HS-5 (cell line): ENCODE measurements at regions not wholly inside any gene's neighbourhood (a gene's known extent, or its start where the extent isn't known, plus 50 kb on each side); places are given as distances from the start of the nearest gene placed in this dataset.

Experiments used
- DNase-seq: peaks from one replicate; pipeline ENCODE4 v3.0.0-alpha.2; 2012; ENCODE audit warnings: low read depth

- DNase-seq = no peak
Measured at GRCh38 chr3:177300842-177301241, 103.6 kb upstream of the TBL1XR1 start.

- DNase-seq = no peak
Measured at GRCh38 chr3:177306252-177306651, 109.0 kb upstream of the TBL1XR1 start.

GRCh38 chr3:177307391-177307790 lies 110.1 kb upstream of the TBL1XR1 start:
- DNase-seq = no peak

- no peak for DNase-seq
Measured at GRCh38 chr3:177307826-177308225, 110.5 kb upstream of the TBL1XR1 start.

GRCh38 chr3:177308286-177308685 lies 111.0 kb upstream of the TBL1XR1 start:
- no peak for DNase-seq

GRCh38 chr3:177308911-177309310 lies 111.6 kb upstream of the TBL1XR1 start:
- no peak for DNase-seq

- no peak for DNase-seq
Measured at GRCh38 chr3:177312491-177312890, 115.2 kb upstream of the TBL1XR1 start.

GRCh38 chr3:177314897-177315296 lies 117.6 kb upstream of the TBL1XR1 start:
- DNase-seq = no peak

- no peak for DNase-seq
Measured at GRCh38 chr3:177317247-177317646, 120.0 kb upstream of the TBL1XR1 start.

- no peak for DNase-seq
Measured at GRCh38 chr3:177318559-177318958, 121.3 kb upstream of the TBL1XR1 start.

GRCh38 chr3:177320765-177321247 lies 123.5 kb upstream of the TBL1XR1 start:
- no peak for DNase-seq

GRCh38 chr3:177321819-177322218 lies 124.5 kb upstream of the TBL1XR1 start:
- no peak for DNase-seq

GRCh38 chr3:177322881-177323280 lies 125.6 kb upstream of the TBL1XR1 start:
- DNase-seq = no peak

GRCh38 chr3:177329854-177330253 lies 132.6 kb upstream of the TBL1XR1 start:
- no peak for DNase-seq

GRCh38 chr3:177330779-177331178 lies 133.5 kb upstream of the TBL1XR1 start:
- DNase-seq = no peak

- DNase-seq = no peak
Measured at GRCh38 chr3:177331203-177331835, 134.0 kb upstream of the TBL1XR1 start.

- no peak for DNase-seq
Measured at GRCh38 chr3:177332955-177333354, 135.7 kb upstream of the TBL1XR1 start.

- DNase-seq = no peak
Measured at GRCh38 chr3:177333533-177334520, 136.5 kb upstream of the TBL1XR1 start.

GRCh38 chr3:177334803-177335202 lies 137.5 kb upstream of the TBL1XR1 start:
- no peak for DNase-seq

GRCh38 chr3:177335728-177336127 lies 138.4 kb upstream of the TBL1XR1 start:
- no peak for DNase-seq

GRCh38 chr3:177336873-177337450 lies 139.7 kb upstream of the TBL1XR1 start:
- DNase-seq = no peak

- DNase-seq = peak; percentile 80
Measured at GRCh38 chr3:177337541-177338331, 140.5 kb upstream of the TBL1XR1 start.
